DMS53 treated with DMSO at 0.1 percent for 48 hours (cell line): ENCODE measurements at regions not wholly inside any gene's neighbourhood (a gene's known extent, or its start where the extent isn't known, plus 50 kb on each side); places are given as distances from the start of the nearest gene placed in this dataset.

ENCODE experiments used
- DNase-seq: peaks from one replicate; lab custom pipeline; 2025; ENCODE audit not compliant: unreplicated experiment; lab: John Stamatoyannopoulos, UW

DNA sequence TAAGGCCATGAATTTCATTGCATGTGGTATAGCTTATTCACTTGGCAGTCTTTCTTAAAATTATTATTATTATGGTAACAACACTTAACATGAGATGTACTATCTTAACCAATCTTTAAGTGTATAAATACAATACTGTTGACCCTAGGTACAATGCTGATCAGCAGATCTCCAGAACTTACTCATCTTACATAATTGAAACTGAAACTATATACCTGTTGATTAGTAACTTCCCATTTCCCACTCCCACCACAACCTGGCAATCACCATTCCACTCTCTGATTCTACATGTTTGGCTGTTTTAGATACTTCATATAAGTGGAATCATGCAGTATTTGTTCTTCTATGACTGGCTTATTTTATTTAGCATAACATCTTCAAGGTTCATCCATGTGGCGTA, 150.2 kb upstream of the POU2AF2 start:
- DNase-seq = no peak

DNA sequence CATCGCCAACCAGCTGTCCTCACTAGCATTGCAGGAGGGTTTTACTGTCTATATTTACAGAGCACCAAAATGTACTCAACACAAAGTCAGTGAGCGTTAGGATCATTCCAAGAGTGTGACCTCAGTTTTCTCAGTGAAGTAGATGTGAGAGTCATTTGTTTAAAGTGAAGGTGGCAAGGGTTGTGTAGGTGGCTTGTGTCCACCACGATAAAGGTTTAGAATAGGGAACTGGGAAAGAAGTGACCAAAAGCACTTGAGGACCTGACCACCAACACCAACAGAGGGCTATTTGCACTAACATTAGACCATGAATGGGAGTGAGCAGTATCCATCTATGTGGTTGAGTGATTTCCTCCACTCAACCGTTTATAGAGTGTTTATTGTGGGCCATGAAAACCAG, 152.5 kb upstream of the POU2AF2 start:
- DNase-seq = no peak

DNA sequence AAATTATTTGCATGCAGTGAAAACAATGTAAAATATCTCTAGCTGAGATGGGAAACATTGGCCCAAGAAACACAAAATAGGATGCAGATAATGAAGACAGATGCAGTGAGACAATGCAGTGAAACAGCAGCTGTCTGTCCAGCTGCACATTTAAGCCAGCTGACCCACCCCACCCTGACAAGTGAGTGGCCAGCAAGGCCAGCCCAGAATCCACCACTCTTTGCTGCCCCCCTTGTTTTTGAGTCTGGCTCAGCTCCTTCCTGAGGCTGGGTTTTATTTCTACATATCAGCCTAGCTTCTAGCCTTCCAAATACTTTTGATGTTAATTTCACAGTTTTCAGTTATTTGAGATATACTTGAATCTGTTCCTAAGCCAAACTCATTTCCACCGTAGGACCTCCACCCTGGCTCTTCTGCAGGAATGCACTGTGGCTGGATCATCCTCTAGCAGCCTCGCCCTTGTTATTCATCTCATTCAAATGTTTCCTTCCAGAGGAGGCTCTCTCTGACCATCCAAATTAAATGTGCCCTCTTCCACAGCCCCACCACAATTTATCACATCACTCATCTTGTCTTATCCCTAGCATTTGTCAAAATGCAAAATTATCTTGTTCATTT, 154.1 kb upstream of the POU2AF2 start:
- DNase-seq = no peak

DNA sequence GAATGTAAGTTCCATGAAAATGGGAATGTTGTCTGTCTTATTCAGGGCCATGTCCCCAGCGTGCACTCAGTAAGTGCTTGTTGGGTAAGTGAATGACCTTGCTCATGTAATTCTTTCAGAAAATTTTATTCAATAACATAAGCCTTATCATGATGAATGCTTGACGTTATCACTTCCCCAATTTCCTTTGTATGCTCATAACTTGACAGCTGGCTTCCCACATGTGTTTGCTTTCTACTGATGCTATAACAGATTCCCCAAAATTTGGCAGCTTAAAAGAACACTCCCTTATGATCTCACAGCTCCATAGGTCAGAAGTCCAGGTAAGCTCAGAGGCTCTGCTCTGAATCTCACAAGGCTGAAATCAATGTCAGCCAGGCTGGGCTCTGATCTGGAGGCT, 155.8 kb upstream of the POU2AF2 start:
- no peak for DNase-seq

DNA sequence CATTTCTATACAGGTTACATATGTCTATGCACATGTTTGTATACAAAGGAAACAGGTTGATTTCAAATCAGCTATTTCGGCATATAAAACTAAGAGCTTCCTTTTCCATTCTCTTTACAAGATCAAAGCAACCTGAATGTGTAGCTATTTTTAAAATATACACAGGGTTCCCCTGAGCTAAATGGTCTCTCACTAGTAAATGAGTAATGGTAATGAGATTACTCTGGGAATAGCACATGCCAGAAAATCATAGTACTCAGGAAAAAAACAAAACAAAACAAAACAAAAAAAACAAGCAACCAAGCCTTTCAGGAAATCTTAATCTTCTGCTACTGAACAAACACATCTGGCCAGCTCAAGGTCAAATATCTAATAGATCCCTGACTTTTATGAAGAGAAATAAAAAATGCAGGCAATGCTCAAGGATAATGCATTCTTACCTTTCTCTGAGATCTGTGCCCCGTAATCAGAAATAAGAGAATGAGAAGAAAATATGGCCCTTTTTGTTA, 156.6 kb upstream of the POU2AF2 start:
- no peak for DNase-seq

DNA sequence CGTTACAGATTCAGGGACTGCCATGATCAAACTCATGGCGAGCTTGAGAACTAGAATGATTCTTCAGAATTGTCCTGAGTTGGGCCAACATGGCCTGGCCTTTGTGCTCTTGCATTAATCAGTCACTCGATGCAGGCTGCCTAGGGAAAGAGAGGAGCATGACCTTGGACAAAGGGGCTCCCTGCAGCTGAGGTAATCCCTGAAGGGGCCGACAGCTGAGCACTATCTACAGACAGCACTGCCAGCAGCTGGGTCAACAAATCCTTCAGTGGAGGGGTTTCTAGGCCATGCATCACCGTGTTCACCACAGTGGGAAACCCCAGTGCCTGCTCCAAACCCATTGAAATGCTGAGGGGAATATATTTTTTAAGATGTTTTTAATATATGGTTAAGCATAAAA, 159.5 kb upstream of the POU2AF2 start:
- peak; percentile 71 for DNase-seq

DNA sequence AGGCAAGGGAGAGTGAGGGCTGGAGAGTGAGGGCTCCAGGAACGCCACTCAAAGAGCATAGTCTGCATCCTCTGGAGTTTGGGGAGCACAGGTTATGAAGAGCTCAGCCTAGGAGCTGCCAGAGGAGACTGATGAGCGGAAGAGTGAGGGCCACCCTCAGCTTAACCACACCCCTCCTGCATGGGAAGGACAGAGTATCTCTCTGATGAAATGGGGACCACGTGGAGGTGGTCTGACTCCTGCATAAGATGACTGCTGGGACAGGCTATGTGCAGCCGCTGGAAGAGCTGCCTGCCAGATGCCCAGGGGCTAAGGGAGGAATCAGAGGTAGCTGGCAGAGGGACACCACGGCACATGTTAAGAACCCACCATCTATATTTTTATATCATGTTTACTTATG, 162.9 kb upstream of the POU2AF2 start:
- DNase-seq = no peak

DNA sequence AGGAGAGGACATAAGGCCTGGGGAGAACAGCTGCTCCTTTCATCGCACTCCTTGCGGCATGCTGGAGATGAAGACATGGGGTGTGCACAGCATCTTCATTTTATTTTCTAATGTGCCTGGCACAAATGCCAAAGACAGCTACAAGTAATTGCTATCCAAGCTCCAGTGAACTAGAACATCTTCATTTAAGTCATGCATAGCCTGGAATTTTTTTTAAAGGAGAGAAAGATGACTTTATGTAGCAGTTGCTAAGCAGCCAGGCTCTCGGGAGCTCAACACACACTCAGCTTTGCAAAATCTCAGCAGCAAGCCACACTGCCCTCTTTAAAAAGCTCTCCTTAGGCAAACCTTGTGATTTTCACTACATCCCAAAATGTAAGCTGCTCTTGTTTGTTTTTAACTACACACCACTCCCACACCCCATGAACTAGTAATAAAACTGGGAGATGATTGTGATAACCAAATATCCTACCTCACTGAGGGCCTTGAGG, 164.5 kb upstream of the POU2AF2 start:
- DNase-seq = no peak

DNA sequence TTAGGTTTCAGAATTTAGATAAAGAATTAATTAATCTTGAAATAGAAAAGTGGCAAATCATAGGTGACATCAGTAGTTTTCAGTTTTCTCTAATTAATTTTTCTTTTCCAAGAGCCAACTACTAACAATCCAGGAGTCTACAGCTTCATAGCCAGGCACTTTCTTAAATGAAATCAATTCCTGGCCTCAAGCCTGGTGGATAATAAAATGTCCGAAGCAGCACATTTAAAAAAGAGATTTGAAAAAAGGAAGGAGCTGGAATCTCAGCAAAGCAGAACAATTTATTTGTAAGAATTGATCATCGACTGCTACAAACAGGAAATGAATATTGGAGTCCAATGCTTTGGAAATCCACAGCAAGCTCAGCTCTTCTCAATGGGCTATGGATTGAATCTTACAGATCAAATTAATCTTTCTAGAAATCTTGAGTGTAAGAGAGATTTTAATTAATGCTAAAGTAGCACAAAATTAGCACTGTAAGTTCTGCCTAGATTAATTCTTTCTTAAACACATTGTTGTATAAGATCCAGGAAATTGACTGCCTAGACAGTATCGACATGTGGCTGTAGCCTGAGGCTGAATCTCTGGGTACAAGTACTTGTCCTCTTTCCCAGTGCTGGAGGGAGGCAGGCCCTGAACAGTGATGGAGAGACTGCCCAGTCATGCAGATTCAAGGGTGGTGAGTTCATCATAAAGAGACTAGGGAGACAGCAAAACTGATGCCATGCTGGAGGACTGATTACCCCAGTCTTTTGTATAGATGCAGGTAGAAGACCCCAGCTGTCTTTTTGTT, 167.8 kb upstream of the POU2AF2 start:
- DNase-seq = no peak

DNA sequence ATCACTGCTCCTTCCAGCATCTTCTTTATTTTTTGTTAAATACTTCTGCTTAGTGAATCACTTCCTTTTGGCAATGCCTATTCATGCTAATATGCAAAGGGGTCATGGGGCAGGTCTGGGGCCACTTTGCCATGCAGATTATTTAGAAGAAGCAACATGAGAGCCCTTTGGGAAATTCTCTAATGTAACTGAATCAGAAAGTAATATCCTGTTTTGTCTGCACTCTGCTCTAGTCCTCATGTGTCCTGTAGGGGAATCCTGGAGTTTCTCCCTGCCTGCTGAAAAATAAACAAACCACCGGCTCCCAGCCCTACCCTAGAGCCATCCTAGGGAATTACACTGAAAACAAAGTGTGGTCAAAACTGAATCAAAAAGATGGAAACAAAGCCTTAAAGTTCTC, 176.5 kb upstream of the POU2AF2 start:
- no peak for DNase-seq

DNA sequence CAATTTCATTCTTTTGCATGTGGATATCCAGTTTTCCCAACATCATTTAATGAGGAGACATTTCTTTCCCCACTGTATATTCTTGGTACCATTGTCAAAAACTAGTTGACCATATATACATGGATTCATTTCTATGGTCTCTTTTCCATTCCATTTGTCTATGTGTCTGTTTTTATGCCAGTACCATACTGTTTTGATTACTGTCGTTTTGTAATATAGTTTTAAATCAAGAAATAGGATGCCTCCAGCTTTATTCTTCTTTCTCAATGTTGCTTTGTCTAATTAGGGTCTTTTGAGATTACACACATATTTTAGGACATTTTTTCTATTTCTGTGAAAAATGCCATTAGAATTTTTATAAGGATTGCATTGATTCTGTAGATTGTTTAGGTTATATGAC, 177.5 kb upstream of the POU2AF2 start:
- no peak for DNase-seq

DNA sequence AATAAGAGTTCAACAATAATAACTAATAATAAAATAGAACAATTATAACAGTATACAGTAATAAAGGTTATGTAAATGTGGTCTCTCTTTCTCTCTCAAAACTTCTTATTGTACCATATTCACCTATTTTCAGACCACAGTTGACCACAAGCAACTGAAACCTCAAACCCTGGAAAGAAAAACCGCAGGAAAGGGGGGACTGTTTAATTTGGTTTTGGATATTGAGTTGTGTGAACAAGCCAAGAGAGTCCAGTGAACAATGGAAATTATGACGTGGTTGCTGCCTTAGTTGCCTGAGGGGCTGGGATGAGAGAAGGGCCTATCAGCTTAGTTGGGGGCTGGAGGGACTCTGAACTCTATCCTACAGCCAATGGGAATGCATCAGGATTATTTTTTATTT, 178.7 kb upstream of the POU2AF2 start:
- no peak for DNase-seq

DNA sequence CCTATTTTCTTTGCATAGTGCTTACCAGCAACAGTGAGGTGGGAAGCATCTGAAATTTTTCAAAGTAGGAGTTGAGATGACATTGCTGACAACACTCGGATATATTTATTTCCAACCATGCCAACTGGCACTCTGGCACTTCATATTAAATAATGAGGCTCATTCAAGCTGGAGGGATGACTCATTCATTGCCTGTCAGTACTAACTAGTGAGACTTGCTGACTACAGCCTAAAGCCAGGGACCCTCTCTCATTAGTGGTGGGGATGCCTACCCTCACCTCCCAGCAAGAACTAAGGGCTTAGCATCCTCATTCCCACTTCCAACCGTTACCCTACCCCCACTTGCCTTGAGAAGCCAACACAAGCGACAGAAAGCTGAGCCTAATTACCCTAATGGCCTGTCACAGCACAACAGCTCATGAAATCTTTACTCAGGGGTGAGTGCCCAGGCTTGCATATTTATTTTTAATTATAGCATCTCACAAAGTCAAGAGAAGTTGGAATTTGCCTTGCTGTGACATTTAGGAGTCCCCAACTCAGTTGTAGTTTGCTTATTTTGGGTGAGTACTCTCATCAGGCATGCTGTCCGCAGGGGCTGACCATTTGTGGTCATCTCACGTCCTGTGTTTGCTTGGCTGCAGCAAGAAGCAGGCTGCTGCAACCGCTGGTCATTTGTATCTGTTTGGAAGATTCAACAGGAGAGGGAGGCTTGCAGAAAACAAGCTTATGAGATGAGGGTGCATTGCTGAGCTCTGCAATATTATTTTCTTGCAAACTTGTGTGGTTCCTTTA, 181.6 kb upstream of the POU2AF2 start:
- DNase-seq = no peak

DNA sequence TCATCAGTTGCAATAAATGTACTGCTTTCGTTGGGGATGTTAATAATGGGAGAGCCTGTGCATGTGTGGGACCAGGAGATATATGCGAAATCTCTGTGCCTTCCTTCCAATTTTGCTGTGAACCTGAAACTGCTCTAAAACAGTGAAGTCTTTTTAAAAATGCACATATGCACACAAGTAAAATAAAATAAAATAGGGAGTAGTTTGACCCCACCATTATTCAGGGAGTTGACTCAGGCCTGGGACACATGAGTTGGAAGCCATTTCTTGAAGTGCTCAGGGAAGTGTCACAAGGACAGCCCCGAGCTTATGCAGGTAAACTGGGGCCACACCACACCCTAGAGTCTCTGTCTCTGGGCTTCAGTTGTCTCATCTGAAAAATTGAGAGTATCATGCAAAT, 183.1 kb upstream of the POU2AF2 start:
- no peak for DNase-seq

DNA sequence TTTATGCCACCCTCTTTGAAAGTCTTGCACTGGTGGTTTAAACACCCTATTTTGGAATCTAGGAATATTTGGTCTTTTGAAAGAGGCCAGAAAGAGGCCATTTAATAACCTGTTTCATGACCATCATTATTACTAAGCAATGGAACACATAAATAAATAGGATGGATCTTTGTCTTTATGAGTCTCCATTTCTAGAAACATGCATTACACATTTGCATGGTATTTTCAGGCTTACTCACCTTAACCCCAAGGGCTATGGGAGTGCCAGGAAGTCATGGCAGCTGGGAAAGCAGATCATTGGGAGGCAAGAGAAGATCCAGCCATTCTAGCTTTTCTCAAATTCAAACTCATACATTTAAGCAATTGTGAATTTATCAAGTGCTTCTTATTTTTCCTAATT, 185.8 kb upstream of the POU2AF2 start:
- no peak for DNase-seq

DNA sequence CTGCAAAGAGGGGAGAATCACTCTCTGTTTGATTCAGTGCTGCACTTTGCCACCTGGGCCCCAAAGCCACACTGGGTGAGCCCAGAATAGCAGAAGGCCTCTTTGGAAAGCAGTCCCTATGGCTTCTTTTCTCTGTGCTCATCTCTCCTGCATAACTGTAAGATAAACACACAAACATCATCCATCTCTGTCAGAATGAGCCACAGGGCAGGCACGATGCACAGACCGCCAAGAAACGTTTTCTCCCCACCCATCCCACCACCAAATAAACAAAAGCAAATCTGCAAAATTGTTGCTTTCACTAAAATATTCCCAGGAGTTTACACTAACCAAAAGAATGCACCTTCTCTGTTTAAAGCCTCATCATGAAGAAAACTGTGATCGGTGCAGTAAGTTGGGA, 196.4 kb upstream of the POU2AF2 start:
- DNase-seq = no peak

DNA sequence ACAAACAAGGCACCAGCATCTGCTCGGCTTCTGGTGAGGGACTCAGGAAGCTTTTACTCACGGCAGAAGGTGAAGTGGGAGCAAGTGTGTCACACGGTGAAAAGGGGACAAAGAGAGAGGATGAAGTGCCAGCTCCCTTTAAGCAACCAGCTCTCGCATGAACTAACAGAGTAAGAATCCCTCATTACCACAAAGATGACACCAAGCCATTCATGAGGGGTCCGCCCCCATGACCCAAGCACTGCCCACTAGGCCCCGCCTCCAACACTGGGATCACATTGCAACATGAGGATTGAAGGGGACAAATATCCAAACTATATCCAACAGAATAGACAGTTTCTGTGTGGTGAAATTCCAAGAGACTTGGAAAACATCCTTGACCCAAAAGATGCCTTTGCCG, 198.2 kb upstream of the POU2AF2 start:
- DNase-seq = no peak

DNA sequence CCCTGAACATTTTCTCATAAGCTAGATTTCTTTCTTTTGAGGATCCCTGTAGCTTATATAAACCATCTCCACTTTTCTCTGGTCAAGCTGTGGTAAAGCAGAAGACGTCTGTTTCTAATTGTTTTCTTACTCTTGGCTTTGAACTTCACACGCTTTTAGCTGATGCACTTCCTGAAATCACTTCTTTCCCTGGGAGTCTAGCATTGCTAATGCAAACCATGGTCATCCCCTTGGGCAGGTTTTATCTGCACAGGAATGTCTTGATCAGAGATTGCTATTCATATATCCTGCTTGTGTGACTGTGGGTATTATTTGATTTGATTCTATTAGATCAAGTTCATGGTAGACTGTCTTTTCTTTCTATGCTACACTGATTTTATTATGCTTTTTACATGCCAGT, 199.2 kb upstream of the POU2AF2 start:
- no peak for DNase-seq

DNA sequence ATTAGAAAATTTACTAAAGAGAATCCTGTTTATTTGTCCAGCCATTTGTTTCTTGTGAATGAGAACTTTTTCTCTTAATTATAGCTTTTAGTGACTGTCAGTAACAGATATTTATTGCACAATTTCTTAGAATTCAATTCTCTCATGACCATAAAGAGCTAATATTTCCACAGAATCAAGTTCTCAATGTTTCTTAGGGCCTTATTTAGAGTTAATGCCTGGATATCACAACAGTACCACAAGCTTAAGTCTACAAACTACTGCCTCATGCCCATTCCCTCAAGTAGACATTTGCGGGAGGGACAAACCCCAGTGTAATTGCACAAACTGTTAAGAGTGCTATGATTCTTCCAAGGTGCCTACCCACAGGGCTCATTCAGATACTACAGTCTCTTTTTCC, 199.7 kb upstream of the POU2AF2 start:
- DNase-seq = no peak

DNA sequence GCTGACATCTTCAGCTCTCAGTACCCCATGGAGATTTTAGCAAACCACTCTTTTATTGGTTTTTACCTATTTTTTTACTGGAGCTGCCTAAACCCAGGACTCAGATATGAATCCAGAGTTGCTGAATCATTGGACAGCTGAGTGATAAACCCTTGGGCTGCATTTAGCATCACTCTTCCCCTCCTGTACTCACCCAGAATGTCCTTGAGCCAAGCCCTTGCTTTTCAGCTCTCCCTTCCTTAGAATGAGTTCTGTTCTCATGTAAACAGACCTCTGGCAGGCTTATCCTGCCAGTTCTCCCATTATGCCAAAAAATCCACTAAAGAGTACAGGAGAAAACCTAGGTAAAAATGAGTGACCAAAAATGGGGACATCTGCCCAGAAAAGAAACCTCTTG, 200.1 kb upstream of the POU2AF2 start:
- DNase-seq = no peak

DNA sequence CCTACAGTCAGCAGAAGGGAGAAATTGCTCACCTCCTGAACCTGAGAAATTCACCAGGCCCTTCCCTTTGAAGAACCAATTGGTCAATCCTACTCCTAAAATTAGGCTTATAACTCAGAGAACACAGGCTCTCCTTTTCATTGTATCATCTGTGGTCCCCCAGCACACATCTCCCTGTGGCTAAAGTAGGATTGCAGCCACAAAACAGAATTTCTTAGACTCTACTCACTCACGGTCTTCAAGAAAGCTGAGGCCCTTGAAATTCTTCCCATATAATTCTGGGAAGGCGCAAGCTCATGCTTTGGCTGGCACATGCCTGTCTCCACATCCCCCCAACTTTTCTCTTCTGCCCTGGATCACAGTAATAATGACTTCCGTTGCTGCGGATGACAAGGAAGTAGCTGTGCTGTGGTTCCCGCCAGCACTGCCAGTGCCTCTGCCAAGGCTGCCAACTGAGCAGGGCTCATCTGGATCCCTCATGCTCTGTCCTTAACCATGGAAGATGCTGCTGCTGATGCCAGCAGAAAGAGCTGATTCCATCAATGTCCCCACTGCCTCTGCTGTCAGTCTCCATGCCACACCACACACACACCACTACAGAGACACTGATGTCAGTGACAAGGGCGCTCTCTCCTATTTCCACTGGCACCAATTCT, 200.6 kb upstream of the POU2AF2 start:
- DNase-seq = no peak
